PC-9 (cell line): ENCODE measurements at regions not wholly inside any gene's neighbourhood (a gene's known extent, or its start where the extent isn't known, plus 50 kb on each side); places are given as distances from the start of the nearest gene placed in this dataset.

Source experiments
- EZH2 ChIP-seq: fragments of 200-600 bp; sonication (generic); IDR thresholded peaks from 2 replicates; pipeline ENCODE4 v1.8.0; 2017; ENCODE audit warnings: antibody characterized with exemption, low read depth
- TF ChIP-seq, protein P1 (sequence below): fragments of 200-600 bp; sonication (generic); conservative IDR thresholded peaks from 2 replicates; pipeline ENCODE4 v1.6.1; 2017; ENCODE audit warnings: mixed run types, antibody characterized with exemption, mild to moderate bottlenecking, moderate library complexity

DNA sequence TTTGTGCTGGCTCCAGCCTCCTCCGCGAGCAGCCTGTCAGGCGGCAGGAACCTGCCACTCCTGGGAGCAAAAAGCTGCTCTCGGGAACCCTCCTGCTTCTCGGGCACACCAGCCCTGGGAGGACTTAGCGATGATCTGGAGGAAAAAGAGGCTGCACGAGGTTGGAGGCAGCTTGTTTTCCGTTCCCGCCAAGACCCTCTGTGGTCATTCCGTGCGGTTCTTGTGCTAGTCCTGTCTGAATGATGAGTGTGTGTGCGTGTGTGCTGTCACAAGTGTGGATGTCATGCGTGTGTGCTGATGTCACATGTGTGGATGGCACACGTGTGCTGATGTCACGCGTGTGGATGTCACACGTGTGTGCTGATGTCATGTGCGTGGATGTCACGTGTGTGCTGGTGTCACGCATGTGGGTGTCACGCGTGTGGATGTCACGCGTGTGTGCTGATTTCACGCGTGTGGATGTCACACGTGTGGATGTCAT, 150.0 kb downstream of the NPIPB11 start:
- TF ChIP-seq, protein P1, sequence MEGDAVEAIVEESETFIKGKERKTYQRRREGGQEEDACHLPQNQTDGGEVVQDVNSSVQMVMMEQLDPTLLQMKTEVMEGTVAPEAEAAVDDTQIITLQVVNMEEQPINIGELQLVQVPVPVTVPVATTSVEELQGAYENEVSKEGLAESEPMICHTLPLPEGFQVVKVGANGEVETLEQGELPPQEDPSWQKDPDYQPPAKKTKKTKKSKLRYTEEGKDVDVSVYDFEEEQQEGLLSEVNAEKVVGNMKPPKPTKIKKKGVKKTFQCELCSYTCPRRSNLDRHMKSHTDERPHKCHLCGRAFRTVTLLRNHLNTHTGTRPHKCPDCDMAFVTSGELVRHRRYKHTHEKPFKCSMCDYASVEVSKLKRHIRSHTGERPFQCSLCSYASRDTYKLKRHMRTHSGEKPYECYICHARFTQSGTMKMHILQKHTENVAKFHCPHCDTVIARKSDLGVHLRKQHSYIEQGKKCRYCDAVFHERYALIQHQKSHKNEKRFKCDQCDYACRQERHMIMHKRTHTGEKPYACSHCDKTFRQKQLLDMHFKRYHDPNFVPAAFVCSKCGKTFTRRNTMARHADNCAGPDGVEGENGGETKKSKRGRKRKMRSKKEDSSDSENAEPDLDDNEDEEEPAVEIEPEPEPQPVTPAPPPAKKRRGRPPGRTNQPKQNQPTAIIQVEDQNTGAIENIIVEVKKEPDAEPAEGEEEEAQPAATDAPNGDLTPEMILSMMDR = no peak
- TF ChIP-seq EZH2 = no peak
